Cardiac fibroblast (primary cell): ENCODE measurements at regions not wholly inside any gene's neighbourhood (a gene's known extent, or its start where the extent isn't known, plus 50 kb on each side); places are given as distances from the start of the nearest gene placed in this dataset.

ENCODE experiments used
- DNase-seq, 2 donors: peaks; one replicate each; pipeline versions ENCODE4 v3.0.0 to v3.0.0-alpha.2; 2010; ENCODE audit warnings: low read depth in 2 of 2
- H3K4me3 ChIP-seq, 2 donors: replicated peaks in 1 of 2; 1 replicate in 1 of 2; 2 replicates in 1 of 2; pipeline ENCODE4 v1.5.1; 2011; ENCODE audit warnings: low read depth in 2 of 2, low read length in 2 of 2, mild to moderate bottlenecking in 2 of 2, moderate library complexity in 1 of 2
- TF ChIP-seq, protein P1 (sequence below): IDR thresholded peaks from one replicate; pipeline ENCODE4 v1.5.1; 2011; ENCODE audit warnings: low read depth, mild to moderate bottlenecking, low read length, inconsistent platforms

DNA sequence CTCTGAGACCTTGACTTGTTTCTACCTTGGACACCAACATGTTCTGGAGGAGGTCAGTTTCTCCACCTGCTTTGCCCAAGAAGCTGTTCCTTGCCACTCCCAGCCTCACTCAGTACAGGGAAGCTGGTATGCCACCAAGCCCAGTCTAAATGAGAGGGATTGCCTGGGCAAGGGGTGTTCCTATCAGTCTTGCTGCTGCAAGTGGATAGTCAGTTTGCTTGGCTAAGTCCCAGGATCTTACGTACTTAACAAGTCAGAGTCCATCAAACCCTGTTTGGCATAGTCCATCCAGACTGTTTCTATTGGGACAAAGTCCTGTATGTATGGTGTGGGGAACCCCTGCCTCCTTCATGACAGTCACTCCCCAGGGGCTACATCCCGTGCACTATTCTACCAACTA lies 66.6 kb downstream of the RPL27A start:
- TF ChIP-seq, protein P1, sequence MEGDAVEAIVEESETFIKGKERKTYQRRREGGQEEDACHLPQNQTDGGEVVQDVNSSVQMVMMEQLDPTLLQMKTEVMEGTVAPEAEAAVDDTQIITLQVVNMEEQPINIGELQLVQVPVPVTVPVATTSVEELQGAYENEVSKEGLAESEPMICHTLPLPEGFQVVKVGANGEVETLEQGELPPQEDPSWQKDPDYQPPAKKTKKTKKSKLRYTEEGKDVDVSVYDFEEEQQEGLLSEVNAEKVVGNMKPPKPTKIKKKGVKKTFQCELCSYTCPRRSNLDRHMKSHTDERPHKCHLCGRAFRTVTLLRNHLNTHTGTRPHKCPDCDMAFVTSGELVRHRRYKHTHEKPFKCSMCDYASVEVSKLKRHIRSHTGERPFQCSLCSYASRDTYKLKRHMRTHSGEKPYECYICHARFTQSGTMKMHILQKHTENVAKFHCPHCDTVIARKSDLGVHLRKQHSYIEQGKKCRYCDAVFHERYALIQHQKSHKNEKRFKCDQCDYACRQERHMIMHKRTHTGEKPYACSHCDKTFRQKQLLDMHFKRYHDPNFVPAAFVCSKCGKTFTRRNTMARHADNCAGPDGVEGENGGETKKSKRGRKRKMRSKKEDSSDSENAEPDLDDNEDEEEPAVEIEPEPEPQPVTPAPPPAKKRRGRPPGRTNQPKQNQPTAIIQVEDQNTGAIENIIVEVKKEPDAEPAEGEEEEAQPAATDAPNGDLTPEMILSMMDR: no peak
- no peak for DNase-seq
- no peak overlapping the region for H3K4me3 ChIP-seq

DNA sequence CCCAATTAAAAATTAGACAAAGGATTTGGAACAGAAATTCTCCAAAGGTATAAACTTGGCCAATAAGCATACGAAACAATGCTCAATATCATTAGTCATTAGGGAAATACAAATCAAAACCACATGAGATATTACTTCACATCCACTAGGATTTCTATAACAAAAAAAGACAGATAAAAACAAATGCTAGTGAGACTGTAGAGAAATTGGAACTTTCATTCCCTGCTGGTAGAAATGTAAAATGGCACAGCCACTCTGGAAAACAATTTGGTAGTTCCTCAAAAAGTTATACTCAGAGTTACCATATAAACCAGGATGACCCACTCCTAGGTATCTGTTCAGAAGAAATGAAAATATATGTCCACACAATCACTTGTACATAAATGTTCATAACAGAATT lies 71.6 kb downstream of the RPL27A start:
- TF ChIP-seq, protein P1: peak; percentile 53
- DNase-seq: peak; percentile 56 to 63
- H3K4me3 ChIP-seq: no peak overlapping the region

DNA sequence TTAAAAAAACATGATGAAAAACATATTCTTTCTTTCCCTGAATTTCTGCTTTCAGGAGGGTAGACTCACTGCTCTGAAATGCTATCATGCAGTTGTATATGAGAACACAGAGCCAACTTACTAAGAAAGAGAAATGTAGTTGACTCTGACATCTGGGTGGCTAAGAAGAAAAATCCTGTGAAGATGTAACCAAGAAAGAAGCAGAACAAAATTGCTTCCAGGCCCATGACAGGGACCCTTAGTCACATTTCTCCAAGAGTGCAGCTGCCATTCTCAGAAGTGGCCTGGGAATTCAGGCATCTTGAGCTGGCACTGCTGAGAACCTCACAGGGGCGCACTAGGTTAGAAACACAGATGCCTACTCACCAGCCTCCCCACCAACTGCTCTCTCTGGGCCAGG lies 73.6 kb downstream of the RPL27A start:
- H3K4me3 ChIP-seq: no peak overlapping the region
- TF ChIP-seq, protein P1: no peak
- DNase-seq: no peak

DNA sequence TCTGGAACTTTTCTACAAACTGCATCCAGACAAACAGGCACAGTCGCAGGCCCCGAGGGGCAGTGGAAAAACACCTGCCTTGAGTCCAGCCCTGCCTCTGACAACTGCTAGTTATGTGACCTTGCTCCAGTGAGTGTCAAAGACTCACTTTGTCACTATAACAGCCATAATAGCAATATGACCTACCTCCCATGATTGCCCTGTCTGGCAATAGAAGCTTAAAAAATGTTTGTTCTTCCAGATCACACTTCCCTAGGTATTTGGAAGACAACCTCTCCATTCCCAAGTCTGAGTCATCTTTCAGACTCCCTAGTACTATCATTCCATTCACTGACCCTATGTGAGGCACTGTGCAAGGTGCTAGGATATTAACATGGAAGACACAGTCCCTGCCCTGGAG lies 74.5 kb downstream of the RPL27A start:
- no peak overlapping the region for H3K4me3 ChIP-seq
- no peak for DNase-seq
- TF ChIP-seq, protein P1: no peak

DNA sequence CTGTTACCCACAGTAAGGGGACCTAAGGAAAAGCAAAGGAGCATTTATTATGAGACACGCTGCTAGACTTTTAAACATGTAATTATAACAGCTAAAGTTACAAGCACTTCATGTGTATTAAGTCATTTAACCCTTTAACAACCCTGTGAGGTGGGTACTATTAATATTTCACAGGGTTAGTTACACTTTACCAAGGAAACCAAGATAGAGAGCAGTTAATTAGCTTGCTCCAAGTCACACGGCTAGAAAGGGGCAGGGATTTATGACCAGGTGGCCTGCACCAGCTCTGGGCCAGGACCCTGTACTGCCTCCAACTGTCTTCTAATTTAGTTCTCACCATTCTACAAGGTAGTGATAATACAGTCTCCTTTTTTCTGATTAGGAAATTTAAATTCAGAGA lies 74.9 kb downstream of the RPL27A start:
- TF ChIP-seq, protein P1: no peak
- no peak for DNase-seq
- H3K4me3 ChIP-seq: no peak overlapping the region

DNA sequence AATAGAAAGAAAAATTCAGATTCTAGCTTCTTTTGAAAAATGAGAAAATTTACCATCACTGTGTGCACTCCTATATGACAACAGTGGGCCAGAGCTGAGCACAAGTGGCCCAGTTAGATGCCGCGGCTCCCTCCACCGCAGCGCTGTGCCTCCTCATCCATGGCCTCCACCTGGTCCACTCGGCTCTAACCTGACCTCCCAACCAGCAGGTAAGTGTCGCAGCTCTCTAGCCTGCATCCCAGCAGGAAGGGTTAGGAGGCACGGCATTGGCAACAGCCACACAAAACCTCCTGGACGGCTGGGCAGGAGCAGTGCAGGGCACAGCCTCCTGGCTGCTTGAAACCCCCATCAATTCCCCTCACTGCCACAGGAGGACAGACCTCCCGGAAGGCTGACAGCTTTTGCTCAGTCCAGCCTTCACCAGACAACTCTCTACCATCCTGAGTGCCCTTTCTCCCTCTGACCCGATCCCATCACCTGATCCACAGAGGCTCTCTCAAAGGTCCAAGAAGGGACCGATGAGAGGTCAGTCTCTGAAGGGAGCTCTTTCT lies 76.1 kb downstream of the RPL27A start:
- TF ChIP-seq, protein P1: no peak
- no peak overlapping the region for H3K4me3 ChIP-seq
- no peak for DNase-seq

DNA sequence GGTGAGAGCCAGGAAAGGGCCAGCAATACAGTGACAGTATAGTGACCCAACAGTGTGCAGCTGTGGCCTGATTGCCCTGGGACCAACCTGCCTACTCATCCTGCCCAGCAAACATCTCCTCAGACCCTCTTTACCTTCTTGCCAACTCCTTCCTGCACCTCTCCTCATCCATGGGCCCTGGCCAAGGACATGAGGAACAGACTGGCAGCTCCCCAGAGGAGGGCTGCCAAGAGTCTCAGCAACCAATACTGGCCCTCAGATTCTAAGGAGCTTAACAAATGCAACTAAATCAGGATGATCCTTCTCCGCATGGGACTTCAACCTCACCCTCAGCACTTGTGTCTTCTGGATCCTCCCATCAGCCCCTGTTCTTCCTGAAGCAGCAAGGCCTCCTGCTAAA lies 77.0 kb downstream of the RPL27A start:
- TF ChIP-seq, protein P1: no peak
- no peak for DNase-seq
- no peak overlapping the region for H3K4me3 ChIP-seq
